GM12865 (cell line): ENCODE measurements at regions not wholly inside any gene's neighbourhood (a gene's known extent, or its start where the extent isn't known, plus 50 kb on each side); places are given as distances from the start of the nearest gene placed in this dataset.

Source experiments
- DNase-seq: peaks from one replicate; pipeline ENCODE4 v3.0.0; 2010; ENCODE audit warnings: low read depth
- H3K4me3 ChIP-seq: 2 replicates; pipeline ENCODE4 v1.5.1; 2011; ENCODE audit warnings: mild to moderate bottlenecking, low read depth, low read length, control low read depth
- CTCF ChIP-seq: IDR thresholded peaks from 2 replicates; pipeline ENCODE4 v1.5.1; 2011; ENCODE audit warnings: low read length, control low read depth, low read depth, inconsistent platforms; ENCODE audit not compliant: insufficient read depth; ENCODE audit errors: missing control alignments

- no peak overlapping the region for H3K4me3 ChIP-seq
- no peak for TF ChIP-seq CTCF
- DNase-seq = no peak
These were observed 127.8 kb downstream of the FOXD2 start for GRCh38 chr1:47565676-47566075.

- no peak overlapping the region for H3K4me3 ChIP-seq
- no peak for TF ChIP-seq CTCF
- no peak for DNase-seq
These were observed 130.9 kb downstream of the FOXD2 start for GRCh38 chr1:47568763-47569162.

GRCh38 chr1:47569261-47569660 lies 131.4 kb downstream of the FOXD2 start:
- no peak overlapping the region for H3K4me3 ChIP-seq
- no peak for TF ChIP-seq CTCF
- DNase-seq = no peak

- no peak for DNase-seq
- H3K4me3 ChIP-seq = no peak overlapping the region
- no peak for TF ChIP-seq CTCF
These were observed 132.0 kb downstream of the FOXD2 start for GRCh38 chr1:47569681-47570470.

GRCh38 chr1:47571161-47571560 lies 133.3 kb downstream of the FOXD2 start:
- no peak for DNase-seq
- TF ChIP-seq CTCF = no peak
- no peak overlapping the region for H3K4me3 ChIP-seq

GRCh38 chr1:47571952-47572351 lies 134.1 kb downstream of the FOXD2 start:
- no peak overlapping the region for H3K4me3 ChIP-seq
- TF ChIP-seq CTCF = no peak
- no peak for DNase-seq
